SK-N-MC (cell line): ENCODE measurements at regions not wholly inside any gene's neighbourhood (a gene's known extent, or its start where the extent isn't known, plus 50 kb on each side); places are given as distances from the start of the nearest gene placed in this dataset.

ENCODE experiments used
- EZH2 ChIP-seq: fragments of 200-600 bp; sonication (generic); IDR thresholded peaks from one replicate; pipeline ENCODE4 v1.6.1; 2017; ENCODE audit warnings: antibody characterized with exemption
- POLR2AphosphoS5 ChIP-seq: IDR thresholded peaks from 2 replicates; pipeline ENCODE4 v1.6.1; 2012; ENCODE audit warnings: mild to moderate bottlenecking, low read depth, low read length, borderline replicate concordance

DNA sequence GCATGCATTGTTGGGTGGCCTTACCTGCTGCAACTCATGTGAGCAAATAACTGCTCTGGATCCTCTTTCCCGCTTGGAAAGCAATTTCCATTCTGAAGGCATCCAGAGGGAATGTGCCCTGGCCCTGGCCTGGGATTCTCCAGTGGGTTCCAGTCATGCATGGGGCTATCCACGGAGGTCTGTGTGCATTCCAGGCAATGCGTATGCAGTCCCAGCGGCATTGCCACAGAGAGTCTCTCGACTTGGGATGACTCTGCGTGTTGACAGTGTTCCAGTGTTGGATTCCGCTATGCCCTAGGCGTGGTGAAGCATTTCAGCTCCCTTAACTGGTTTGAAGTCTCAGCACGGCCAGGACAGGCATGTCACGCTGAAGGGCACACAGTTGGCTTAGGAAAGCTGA is 113.9 kb downstream of the SNRPN start:
- TF ChIP-seq POLR2AphosphoS5 (no peak), EZH2 (no peak)
